Ishikawa (cell line): ENCODE measurements at regions not wholly inside any gene's neighbourhood (a gene's known extent, or its start where the extent isn't known, plus 50 kb on each side); places are given as distances from the start of the nearest gene placed in this dataset.

Experiments
- CEBPB ChIP-seq: IDR thresholded peaks from 2 replicates; pipeline ENCODE4 v1.6.1; 2012
- CREB1 ChIP-seq: IDR thresholded peaks from 2 replicates; pipeline ENCODE4 v1.6.1; 2012; ENCODE audit warnings: low read depth
- EGR1 ChIP-seq: IDR thresholded peaks from 2 replicates; pipeline ENCODE4 v1.6.1; 2012
- EP300 ChIP-seq: IDR thresholded peaks from 2 replicates; pipeline ENCODE4 v1.6.1; 2012; ENCODE audit warnings: borderline replicate concordance
- FOXM1 ChIP-seq: IDR thresholded peaks from 2 replicates; pipeline ENCODE4 v1.6.1; 2012; ENCODE audit warnings: low read depth, borderline replicate concordance
- MAX ChIP-seq: IDR thresholded peaks from 2 replicates; pipeline ENCODE4 v1.6.1; 2012
- NFIC ChIP-seq: IDR thresholded peaks from 2 replicates; pipeline ENCODE4 v1.6.1; 2012
- RAD21 ChIP-seq: IDR thresholded peaks from 2 replicates; pipeline ENCODE4 v1.6.1; 2012; ENCODE audit warnings: low read depth
- TAF1 ChIP-seq: IDR thresholded peaks from 2 replicates; pipeline ENCODE4 v1.6.1; 2012; ENCODE audit warnings: low read depth, mild to moderate bottlenecking
- TCF12 ChIP-seq: IDR thresholded peaks from 2 replicates; pipeline ENCODE4 v1.6.1; 2012; ENCODE audit warnings: low read depth
- TEAD4 ChIP-seq: IDR thresholded peaks from 2 replicates; pipeline ENCODE4 v1.6.1; 2012
- YY1 ChIP-seq: IDR thresholded peaks from 2 replicates; pipeline ENCODE4 v1.6.1; 2012; ENCODE audit warnings: low read depth
- ZBTB7A ChIP-seq: IDR thresholded peaks from 2 replicates; pipeline ENCODE4 v1.6.1; 2012; ENCODE audit warnings: low read depth
- TF ChIP-seq, protein P1 (sequence below): IDR thresholded peaks from 2 replicates; pipeline ENCODE4 v1.6.1; 2012; ENCODE audit warnings: low read depth, mild to moderate bottlenecking
- TF ChIP-seq, protein P2 (sequence below): IDR thresholded peaks from 2 replicates; pipeline ENCODE4 v1.6.1; 2012

GRCh38 chr6:1022719-1023118 lies 289.2 kb upstream of the FOXQ1 start:
- TF ChIP-seq YY1, result no peak
- TF ChIP-seq, protein P1, sequence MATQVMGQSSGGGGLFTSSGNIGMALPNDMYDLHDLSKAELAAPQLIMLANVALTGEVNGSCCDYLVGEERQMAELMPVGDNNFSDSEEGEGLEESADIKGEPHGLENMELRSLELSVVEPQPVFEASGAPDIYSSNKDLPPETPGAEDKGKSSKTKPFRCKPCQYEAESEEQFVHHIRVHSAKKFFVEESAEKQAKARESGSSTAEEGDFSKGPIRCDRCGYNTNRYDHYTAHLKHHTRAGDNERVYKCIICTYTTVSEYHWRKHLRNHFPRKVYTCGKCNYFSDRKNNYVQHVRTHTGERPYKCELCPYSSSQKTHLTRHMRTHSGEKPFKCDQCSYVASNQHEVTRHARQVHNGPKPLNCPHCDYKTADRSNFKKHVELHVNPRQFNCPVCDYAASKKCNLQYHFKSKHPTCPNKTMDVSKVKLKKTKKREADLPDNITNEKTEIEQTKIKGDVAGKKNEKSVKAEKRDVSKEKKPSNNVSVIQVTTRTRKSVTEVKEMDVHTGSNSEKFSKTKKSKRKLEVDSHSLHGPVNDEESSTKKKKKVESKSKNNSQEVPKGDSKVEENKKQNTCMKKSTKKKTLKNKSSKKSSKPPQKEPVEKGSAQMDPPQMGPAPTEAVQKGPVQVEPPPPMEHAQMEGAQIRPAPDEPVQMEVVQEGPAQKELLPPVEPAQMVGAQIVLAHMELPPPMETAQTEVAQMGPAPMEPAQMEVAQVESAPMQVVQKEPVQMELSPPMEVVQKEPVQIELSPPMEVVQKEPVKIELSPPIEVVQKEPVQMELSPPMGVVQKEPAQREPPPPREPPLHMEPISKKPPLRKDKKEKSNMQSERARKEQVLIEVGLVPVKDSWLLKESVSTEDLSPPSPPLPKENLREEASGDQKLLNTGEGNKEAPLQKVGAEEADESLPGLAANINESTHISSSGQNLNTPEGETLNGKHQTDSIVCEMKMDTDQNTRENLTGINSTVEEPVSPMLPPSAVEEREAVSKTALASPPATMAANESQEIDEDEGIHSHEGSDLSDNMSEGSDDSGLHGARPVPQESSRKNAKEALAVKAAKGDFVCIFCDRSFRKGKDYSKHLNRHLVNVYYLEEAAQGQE, result no peak
- no peak for TF ChIP-seq EP300
- TF ChIP-seq TAF1, result no peak
- TF ChIP-seq TEAD4, result no peak
- no peak for TF ChIP-seq NFIC
- TF ChIP-seq FOXM1, result no peak
- no peak for TF ChIP-seq EGR1
- no peak for TF ChIP-seq RAD21
- no peak for TF ChIP-seq MAX
- no peak for TF ChIP-seq ZBTB7A
- TF ChIP-seq, protein P2, sequence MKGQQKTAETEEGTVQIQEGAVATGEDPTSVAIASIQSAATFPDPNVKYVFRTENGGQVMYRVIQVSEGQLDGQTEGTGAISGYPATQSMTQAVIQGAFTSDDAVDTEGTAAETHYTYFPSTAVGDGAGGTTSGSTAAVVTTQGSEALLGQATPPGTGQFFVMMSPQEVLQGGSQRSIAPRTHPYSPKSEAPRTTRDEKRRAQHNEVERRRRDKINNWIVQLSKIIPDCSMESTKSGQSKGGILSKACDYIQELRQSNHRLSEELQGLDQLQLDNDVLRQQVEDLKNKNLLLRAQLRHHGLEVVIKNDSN, result no peak
- no peak for TF ChIP-seq CEBPB
- no peak for TF ChIP-seq TCF12
- TF ChIP-seq CREB1, result no peak

DNA sequence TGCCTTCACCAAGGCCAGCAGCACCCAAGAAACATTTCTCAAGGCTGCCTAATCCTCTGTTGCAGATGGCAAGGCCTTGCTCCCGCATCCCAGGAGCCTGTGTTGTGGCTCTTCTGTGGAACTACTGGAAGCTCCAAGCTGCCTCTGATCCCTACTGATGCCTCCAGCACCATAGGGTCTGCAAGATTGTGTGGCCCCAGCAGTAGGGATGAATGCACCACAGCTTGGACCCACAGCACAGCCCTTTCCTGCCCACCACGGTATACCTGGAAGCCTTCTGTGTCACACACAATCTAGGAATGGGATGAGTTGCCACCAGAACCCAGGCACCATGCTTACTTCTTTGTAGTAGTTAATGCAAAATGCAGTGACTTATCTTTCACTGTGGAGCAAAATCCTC lies 291.1 kb upstream of the FOXQ1 start:
- no peak for TF ChIP-seq TAF1
- TF ChIP-seq, protein P2, result no peak
- TF ChIP-seq MAX, result no peak
- no peak for TF ChIP-seq ZBTB7A
- TF ChIP-seq NFIC, result no peak
- no peak for TF ChIP-seq EGR1
- TF ChIP-seq, protein P1, result no peak
- TF ChIP-seq FOXM1, result no peak
- TF ChIP-seq TEAD4, result no peak
- no peak for TF ChIP-seq RAD21
- no peak for TF ChIP-seq CEBPB
- no peak for TF ChIP-seq EP300
- TF ChIP-seq CREB1, result no peak
- TF ChIP-seq TCF12, result no peak
- TF ChIP-seq YY1, result no peak

DNA sequence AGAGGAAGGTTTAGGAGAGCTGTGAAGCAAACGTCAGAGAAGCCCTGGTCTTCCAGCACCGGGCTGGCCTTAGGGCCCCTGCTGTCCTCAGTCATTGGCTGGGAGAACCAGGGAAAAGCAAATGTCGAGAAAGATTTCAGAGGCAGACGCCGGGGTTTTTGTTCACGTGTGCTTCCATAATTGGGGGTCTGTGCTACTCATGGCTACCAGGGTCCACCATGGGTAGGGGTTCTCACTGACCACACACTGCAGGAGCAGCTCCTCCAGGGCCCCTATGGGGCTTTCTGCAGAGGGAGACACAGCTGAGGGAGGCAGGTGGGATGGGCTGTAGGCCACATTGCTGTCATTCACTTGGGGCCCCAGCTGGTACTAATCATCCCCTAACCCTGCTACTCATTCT lies 291.8 kb upstream of the FOXQ1 start:
- TF ChIP-seq, protein P2, result no peak
- TF ChIP-seq TCF12 (no peak), YY1 (no peak), MAX (no peak), FOXM1 (no peak), TEAD4 (no peak), EP300 (no peak), RAD21 (no peak), CEBPB (no peak), TAF1 (no peak)
- TF ChIP-seq, protein P1, result no peak

- TF ChIP-seq EP300, result no peak
- TF ChIP-seq RAD21, result no peak
- TF ChIP-seq TAF1, result no peak
Observed at GRCh38 chr6:1018041-1018440, 293.9 kb upstream of the FOXQ1 start.
